HG03060 (cell line): ENCODE measurements at regions not wholly inside any gene's neighbourhood (a gene's known extent, or its start where the extent isn't known, plus 50 kb on each side); places are given as distances from the start of the nearest gene placed in this dataset.

Experiments used
- ATAC-seq: cut with Tn5 transposase; IDR thresholded peaks from one replicate; pipeline ENCODE4 v1.9.1; 2021; ENCODE audit warnings: low read depth, moderate number of reproducible peaks; ENCODE audit not compliant: unreplicated experiment

DNA sequence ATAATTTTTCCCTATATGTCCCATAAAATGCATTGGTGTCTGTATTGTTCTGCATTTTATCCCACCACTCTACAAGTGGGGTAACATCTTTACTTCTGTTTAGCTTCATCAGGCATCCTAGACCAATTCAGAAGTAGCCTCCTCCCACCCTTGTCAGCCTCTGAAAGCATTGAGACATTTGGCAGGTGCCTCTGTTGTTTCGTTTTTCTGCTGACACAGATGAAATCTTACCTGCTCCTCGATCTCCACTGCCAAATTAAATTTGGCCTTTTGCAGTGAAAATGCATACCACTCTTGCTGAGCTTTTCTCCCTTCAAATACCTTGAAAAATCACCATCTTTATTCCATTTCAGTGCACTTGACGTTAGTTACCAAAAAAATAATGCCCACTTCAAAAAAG, 83.5 kb upstream of the STARD13 start:
- ATAC-seq, result no peak

DNA sequence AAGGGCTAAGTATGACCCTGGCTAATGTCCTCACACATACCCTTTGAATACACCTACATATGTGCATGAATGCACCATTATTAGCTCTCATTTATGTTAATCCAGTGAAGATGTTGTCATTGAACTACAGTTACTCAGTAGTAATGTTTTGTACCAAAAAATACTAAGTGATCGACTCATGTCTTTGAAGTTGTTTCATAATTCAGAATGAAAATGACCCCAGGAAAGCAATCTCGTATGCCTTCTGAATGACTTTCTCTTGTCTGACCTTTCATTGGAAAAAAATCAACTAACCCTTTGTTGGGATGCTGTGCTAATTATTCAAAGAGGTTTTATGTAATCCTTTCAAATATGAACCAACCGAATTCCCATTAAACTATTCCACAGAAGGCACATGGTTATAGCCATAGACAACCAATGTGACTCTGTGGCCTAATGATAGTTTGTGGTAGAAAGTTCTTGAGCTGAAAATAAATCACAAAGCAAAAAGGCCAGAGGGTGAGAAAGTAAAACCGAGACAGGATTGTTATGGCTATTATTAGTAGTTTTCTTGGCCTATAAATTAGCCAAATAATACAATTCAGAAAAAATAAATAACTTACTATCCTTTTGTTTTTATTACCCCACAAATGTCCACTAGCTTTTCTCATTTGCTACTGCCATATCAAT, 86.8 kb upstream of the STARD13 start:
- ATAC-seq, result no peak

DNA sequence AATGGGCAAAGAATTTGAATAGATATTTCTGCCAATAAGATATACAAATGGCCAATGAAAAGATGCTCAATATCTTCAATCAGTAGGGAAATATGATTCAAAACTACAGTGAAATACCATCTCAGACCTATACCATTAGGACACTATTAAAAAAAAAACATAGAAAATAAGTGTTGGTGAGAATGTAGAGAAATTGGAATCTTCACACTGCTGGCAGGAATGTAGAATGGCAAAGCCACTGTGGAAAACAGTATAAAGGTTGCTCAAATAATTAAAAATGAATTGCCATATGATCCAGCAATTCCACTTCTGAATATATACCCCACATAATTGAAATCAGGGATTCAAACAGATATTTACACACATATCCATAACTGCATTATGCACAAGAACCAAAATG, 88.1 kb upstream of the STARD13 start:
- ATAC-seq, result no peak

DNA sequence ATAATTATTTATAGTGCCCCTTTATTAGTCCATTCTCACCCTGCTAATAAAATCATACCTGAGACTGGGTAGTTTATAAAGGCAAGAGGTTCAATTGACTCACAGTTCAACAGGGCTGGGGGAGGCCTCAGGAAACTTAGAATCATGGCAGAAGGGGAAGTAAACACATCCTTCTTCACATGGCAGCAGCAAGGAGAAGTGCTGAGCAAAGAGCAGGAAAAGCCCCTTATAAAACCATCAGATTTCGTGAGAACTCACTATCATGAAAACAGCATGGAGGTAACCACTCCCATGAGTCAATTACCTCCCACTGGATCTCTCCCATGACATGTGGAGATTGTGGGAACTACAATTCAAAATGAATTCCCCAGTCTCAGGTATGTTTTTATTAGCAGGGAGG, 89.9 kb upstream of the STARD13 start:
- no peak for ATAC-seq

DNA sequence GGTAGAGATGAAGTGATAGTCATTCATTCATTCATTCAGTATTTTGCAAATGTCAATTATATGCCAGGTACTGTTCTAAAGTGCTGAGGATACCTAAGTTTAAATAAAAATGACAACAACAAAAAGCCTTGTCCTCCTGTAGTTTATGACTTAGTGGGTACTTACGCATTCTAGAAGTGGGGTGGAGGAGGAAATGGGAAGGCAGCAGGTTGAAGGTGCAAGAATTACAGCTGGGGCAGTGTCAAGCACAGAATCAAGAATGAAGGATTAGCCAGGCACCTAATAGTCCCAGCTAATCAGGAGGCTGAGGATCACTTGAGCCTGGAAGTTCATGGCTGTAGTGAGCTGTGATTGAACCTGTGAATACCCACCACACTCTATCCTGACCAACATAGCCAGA, 90.7 kb upstream of the STARD13 start:
- ATAC-seq, result no peak

DNA sequence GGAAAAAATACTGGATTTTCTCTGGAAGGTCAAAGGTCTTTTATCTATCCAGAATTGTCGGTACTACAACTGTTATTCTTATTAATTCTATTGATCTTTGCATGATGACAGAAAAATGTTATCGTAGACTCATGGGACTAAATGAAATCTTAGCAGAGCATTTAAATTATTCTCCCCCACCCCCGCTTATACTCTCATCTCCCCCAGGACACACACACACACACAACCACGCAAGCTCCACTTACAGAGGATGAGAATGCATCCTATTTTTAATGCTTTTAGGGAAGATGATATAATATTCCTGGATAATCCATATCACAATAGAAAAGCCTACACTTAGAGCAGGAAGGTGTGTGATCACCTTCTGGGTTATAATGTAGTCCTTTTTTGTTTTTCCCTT, 91.9 kb upstream of the STARD13 start:
- no peak for ATAC-seq

DNA sequence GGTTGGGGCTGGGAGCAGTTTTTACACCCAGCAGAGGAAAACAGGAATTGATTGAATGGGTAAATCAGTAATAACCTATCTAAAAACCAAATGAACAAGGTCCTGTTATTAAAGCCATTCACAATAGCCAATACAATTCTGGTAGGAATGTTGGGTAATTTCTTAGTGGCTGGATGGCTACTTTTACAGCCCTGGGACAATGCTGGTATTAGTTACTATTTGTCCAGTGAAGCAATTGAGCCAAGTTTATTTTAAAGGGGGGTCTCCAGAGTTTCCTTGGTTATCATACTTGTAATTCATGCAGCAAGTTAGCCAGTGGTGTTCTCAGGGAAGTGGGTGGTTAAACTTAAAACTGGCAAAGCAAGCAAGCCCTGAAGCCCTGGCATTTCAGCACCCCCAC, 92.3 kb upstream of the STARD13 start:
- ATAC-seq, result no peak

DNA sequence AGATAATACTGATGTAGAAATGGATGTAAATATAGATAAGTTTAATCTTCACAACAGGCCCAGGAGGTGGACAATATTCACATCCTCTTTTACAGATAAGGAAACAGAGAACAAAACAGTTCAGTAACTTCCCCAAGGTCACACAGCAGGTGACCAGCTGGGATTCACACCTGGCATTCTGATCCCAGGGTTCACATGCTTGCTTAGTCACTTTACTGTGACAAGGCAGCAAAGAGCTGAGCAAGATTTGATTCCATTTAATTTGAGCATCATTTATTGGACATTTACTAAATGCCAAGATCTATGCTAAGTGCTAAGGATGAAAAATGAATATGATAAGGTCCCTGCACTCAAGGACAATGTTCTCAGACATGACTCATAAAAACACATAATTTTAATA, 94.1 kb upstream of the STARD13 start:
- ATAC-seq, result no peak

DNA sequence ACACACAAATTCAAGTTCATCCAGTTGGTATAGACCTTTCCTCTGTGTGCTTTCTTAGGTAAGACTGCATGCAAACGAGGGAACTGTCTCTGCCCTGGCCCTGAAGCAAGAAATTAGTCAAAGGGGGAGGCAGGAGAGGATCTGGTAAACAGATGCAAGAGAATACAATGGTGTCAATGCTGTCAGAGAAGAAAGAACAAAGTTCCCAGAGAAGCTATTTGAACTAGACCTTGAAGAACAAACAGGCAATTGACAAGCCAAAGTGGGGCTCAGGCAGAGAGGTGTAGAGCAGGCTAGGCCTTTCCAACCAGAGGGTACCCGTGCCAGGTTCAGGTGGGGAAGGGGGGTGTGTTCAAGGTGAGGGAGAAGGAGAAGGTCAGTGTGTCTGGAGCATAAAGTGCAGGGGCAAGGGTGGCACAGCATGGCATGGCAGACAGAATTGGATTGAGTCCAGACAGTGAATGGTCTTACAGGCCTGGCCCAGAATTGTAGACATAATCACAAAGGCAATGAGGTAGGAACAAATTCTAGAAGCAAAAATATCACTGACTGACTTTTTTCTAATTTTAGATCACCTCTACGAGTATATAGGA, 95.0 kb upstream of the STARD13 start:
- ATAC-seq, result no peak

DNA sequence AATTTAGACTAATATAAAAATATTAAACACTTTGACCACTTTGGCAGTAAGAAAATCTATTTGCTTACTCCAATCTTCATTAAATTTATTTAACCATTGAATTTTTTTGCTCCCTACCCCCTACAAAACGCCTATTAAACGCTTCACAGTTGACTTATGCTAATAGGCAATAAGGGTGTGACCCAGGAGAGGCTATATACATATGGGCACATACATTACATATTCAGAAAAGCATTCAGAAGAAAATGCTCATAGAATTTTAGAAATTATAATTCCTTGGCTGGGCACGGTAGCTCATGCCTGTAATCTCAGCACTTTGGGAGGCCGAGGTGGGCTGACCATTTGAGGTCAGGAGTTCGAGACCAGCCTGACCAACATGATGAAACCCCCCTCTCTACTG, 95.6 kb upstream of the STARD13 start:
- ATAC-seq, result no peak

DNA sequence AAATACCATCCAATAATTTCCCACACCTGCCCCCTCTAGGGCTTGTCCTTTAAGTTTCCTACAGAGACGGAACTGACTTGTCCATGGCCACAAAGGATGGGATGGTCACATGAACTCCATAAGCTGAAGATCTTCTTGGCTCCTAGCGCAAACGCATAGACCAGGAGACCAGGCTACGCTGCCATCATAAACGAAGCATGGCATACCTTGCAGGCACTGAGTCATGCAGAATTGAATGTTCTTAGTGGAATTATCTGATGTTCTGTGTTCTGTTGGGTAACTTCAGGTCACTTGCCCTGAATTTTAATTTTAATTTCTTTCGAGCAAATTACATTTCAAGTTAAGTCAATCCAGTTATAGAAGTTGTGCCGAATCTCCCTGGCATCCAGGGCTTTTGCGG, 96.4 kb upstream of the STARD13 start:
- ATAC-seq, result no peak

DNA sequence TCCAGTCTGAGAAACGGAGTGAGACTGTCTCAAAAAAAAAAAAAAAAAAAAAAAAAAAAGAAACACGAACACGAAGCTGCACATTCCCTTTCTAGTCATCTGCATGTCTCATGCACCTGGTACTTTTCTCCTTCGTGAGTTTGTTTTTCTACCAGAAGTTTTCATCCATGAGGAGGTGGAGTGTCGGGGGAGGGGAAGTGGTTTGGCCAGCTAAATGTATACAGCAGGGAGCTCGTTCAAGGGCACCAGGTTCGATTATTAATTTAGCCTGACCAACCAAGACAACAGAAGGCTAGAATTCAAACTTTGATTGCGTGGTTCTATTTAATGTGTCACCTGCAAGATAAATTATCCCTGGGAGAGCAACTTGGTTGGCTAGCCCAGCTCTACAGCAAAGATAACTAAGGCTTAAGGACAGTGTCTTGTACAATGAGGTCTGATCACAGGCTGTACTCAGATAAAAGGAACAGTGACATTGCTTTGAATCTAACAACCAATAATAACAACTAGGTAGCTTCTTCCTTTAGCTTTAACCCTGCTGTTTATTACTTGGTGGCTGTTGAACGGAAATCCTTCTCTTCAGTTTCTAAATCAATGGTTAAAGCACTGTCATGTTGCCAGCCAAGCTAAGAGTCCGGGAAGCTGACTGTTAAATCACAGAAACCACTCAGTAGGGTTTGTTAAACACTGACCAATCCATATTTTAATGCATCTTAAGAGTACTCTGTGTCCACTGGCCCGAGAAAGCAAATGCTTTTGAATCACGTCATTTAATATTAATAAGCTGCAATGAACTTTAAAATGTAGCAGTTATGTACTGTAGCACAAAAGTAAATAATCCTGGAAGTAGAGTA, 98.4 kb upstream of the STARD13 start:
- ATAC-seq, result no peak

DNA sequence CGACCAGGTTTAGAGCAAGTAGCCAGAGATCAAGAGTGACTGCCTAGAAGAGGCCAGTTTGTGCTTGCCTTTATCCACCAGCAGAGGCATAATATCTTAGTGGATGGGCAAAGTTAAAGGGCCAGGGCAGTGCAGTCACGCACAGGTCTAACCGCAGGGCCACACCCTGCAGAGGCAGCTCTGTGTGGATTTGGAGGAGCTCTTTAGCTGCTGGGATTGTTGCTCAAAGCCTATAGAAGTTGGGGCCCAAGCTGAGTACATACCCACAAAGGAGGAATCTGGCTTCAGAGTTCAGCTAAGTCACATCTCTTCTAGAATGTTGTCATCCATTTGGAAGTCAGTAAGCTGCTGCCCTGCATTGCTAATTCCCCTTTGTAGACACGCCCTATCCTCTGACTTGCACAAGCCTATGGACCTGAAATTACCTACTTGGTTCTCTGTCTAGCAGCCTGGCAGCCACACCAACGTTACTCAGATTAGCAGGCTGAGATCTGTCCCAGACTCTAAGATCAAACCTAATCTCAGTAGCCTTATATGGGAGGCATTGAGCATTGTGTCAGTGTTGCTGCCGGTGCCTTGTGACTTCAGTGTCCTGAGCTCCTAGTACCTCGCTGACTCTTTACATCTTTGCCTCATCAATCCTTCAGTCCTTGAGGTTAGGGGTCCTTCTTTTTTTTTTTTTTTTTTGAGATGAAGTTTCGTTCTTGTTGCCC, 102.9 kb upstream of the STARD13 start:
- ATAC-seq, result no peak

DNA sequence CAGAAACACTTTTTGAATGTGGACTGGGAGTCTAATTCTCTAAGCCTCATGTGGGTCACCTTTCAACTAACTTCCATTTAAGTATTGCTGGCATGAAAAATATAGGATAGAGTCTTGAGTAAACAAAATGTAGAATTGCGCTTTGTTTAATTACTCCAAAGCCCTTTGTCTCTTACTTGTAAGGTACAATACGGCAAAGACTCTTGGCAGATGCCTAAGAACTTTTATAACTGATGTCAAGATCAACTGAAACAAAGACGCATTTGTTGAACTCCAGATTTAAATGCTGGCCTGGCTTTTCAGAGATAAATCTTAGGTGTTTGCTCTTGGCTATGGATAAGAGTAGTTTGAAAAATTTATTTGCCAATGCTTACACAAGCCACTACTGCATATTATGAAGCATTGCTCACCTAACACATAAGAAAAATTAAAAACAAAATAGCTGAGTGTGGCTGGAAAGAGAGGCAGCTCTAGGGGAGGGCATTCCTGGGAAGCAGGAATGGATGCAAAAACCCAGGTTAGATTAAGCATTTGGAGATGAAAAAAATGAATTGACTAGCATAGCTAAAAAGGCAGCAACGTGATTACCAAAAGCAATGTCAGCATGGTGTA, 107.3 kb upstream of the STARD13 start:
- no peak for ATAC-seq

DNA sequence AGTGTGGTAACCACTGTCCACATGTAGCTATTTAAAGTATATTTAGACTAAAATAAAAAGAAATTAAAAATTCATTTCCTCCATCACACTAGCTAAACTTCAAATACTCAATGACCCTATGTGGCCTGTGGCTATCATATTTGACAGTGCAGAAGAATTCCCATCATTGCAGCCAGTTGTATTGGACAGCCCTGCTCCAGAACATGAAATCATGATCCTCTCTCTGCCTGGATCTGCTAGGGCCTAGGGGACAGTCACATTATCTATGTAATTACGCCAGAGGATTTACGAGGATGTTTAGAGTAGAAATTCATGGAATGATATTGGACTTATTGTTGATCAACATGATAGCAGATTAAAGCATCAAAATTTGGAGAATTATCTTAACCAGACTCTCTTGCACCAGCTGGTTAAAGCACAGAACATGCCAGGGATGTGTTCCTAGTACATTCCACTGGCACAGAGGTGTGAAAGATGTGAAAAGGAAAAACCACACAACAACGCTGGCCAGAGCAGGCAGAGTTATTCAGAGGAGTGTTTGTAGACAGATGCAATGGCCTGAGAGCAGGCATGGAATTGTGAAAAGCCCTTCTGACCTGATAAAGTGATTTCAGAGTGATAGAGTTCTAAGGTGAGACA, 108.9 kb upstream of the STARD13 start:
- ATAC-seq, result no peak

DNA sequence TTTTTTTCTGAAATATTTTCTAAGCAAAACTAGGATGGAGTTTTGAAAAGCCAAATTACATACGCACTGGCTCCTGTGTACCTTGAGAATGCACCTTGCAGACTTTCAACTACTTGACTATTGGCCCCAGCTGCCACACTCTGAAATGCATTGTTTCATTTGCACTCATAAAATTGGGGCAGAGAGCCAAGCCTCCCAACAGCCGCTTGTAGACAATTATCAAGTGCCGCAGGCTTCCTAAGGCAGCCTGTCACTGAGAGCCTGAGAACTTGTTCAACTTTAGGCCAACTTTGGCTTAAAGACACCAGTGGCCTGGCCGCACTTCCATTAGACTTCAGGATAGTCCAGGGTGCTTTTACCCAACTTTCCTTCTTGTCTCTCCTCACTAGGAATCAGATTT, 115.7 kb upstream of the STARD13 start:
- ATAC-seq, result no peak

DNA sequence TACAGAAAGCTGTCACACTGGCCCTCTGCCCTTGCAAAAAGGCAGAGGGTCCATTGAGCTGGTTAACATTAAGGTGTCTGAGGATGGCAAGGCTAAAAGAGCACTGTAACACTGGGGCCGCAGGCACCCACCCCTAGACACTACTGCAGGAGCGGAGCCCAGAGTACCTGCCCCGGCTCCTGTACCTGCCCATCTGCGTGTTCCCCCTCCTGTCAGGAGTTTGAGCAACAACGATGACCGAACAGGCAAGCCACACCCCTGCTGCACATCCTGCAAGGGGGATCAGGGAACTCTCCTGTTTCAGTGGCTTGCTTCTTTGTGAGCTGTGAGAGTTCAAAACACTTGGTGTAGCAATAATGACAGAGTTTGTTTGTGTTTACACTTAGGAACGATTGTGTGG, 117.4 kb upstream of the STARD13 start:
- no peak for ATAC-seq

DNA sequence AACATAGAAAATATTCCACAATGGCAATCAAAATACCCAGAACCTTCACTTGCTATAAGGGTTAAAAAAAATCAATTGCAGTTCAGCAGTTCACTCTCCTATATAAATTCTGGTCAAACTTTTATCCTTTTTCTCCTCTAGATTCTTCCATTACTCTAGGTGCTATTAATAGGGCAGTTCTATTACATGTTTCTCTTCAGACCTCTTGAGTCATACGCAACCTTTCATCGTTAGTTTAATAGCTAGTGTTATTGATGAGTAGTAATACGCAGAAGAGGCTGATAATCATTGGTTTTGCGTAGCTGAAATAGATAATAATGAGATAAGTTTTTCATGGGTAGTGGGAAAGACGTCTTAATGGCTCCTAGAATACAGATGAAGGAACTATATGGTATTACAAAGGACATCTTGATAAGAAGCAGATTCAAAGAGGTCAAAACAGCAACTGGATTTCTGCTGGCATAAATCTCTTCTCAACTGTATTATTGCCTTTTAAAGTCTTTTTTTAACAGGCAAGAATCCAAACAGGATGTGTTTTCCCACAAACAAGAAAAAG, 118.3 kb upstream of the STARD13 start:
- ATAC-seq, result no peak

DNA sequence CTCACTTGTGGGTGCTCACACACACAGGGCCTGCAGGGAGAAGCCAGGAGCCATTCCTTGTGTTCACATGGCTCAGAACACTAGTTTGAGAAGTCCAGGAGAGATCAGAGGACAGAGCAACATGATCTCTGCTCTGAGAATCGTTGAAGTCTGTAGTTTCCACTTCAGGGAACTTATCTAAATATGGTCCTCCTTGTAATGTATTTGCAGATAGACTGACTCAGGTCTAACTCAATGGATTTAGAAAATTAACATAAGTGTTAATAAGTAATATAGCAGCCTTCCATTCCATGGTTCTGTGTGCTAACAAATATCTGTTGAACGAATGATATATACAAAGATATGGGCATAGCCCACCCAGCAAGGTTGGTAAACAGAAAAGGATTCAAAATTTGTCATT, 119.8 kb upstream of the STARD13 start:
- no peak for ATAC-seq
